AG04449 (cell line): ENCODE measurements at regions not wholly inside any gene's neighbourhood (a gene's known extent, or its start where the extent isn't known, plus 50 kb on each side); places are given as distances from the start of the nearest gene placed in this dataset.

Source experiments
- CTCF ChIA-PET: fragments of 350-600 bp; formaldehyde crosslinking; extraction: SDS; loops from one replicate; lab custom pipeline; 2021; ENCODE audit warnings: antibody characterized with exemption; lab: Yijun Ruan, JAX
- POLR2A ChIA-PET: fragments of 400-600, 350-600 bp; formaldehyde crosslinking; extraction: SDS; loops from one replicate; lab custom pipeline; 2020; ENCODE audit warnings: antibody characterized with exemption, inconsistent platforms; lab: Yijun Ruan, JAX
- DNase-seq: peaks from one replicate; pipeline ENCODE4 v3.0.0-alpha.2; 2010; ENCODE audit warnings: low read depth, low spot score
- H3K4me3 ChIP-seq: 2 replicates; pipeline ENCODE4 v1.5.1; 2011; ENCODE audit warnings: low read depth, mild to moderate bottlenecking, control low read depth, low read length
- TF ChIP-seq, protein P1 (sequence below): IDR thresholded peaks from one replicate; pipeline ENCODE4 v1.5.1; 2011; ENCODE audit warnings: mild to moderate bottlenecking, moderate library complexity, low read length, control low read depth, inconsistent platforms; ENCODE audit not compliant: insufficient read depth; ENCODE audit errors: missing control alignments

DNA sequence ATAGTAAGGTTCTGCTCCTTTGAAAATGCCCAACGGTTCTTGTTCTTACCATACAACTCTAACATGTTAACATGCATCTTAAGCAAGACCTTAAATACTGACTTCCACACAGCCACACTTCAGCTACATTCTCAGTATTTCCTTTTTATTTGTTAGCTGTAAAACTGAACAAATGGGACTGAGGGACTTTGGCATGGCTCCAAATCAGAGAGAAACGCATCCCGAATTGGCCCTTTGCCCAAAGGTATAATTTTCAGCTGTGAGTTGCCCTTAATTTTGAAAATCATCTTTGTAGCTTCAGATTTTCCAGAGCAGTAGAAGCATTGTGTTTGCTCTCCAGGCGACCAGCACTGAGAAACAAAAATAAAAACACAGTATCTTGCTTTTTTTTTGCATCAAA is 56.4 kb downstream of the NEUROD6 start:
- ChIA-PET POLR2A (no interaction called here), CTCF (no interaction called here)
- no peak overlapping the region for H3K4me3 ChIP-seq
- no peak for DNase-seq
- TF ChIP-seq, protein P1, sequence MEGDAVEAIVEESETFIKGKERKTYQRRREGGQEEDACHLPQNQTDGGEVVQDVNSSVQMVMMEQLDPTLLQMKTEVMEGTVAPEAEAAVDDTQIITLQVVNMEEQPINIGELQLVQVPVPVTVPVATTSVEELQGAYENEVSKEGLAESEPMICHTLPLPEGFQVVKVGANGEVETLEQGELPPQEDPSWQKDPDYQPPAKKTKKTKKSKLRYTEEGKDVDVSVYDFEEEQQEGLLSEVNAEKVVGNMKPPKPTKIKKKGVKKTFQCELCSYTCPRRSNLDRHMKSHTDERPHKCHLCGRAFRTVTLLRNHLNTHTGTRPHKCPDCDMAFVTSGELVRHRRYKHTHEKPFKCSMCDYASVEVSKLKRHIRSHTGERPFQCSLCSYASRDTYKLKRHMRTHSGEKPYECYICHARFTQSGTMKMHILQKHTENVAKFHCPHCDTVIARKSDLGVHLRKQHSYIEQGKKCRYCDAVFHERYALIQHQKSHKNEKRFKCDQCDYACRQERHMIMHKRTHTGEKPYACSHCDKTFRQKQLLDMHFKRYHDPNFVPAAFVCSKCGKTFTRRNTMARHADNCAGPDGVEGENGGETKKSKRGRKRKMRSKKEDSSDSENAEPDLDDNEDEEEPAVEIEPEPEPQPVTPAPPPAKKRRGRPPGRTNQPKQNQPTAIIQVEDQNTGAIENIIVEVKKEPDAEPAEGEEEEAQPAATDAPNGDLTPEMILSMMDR, result no peak

DNA sequence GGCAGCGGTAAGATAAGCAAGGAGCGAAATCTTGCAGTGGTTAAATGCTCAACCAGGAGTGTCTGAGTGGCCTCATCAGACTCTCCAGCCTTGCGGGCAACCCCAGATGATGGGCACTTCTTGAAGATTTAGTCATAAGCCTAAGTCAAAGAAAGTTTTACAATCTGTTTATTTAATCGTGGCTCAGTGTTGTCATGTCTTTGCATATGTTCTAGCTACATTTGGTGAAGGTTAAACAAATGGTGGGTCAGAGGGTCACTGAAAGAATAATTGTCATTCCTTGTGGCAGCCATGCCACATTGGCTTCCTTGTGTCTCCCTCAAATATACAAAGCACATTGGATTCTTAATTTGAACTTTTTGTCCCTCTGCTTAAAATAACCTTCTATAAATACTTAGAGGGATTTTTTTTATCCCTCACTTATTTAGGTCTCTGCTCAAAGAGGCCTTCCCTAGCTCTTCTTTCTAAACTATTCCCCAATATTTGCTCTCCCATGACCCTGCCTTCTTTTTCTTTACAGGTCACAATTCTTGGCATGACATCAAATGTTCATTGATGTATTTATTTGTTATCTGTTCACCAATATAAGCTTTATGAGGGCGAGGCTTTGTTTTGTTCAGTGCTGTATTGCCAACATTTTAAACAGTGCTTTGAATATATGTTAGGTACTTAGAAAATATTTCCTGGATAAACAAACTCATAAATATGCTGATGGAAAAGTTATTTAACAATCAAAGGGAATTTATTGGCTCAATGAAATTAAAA is 68.7 kb downstream of the NEUROD6 start:
- no peak for DNase-seq
- ChIA-PET POLR2A (no interaction called here), CTCF (no interaction called here)
- H3K4me3 ChIP-seq, result no peak overlapping the region
- TF ChIP-seq, protein P1, result no peak

DNA sequence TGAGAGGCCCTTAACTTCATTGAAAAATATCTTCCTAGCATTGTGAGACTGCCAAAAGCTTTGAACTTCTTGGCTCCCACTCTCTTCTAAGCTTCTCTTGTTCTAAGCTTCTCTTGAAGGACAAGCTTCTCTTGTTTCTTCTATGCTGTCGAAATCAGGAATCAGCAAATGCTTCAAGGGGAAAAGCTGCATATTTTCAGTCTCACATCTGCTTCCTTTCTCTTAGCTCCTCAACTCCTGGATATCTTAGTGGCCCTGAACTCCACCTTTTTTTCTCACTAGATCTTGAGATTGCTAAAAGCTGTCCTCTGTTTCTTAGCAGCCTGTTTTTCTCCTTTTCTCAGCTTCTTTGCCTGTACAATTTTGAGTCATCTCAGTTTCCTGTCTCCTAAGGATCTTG is 73.0 kb downstream of the NEUROD6 start:
- POLR2A ChIA-PET, result no interaction called here
- CTCF ChIA-PET, result no interaction called here
- H3K4me3 ChIP-seq, result no peak overlapping the region
- no peak for DNase-seq
- TF ChIP-seq, protein P1, result no peak

DNA sequence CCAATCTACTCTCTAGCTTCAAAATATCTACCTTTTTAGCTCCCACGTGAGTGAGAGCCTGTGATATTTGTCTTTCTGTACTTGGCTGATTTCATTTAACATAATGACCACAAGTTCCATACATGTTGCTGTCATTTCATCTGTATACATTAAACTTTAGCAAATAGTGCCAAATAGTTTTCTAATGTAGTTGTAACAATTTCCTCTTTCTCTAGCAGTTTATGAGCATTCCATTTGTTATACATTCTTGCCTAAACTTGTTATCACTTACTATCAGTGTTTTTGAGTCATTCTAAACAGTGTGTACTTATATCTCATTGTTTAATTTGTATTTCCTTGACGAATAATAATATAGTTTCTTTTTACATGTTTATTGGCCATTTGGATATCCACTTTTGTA is 77.2 kb downstream of the NEUROD6 start:
- DNase-seq, result no peak
- TF ChIP-seq, protein P1, result no peak
- no peak overlapping the region for H3K4me3 ChIP-seq
- ChIA-PET POLR2A (no interaction called here), CTCF (no interaction called here)

DNA sequence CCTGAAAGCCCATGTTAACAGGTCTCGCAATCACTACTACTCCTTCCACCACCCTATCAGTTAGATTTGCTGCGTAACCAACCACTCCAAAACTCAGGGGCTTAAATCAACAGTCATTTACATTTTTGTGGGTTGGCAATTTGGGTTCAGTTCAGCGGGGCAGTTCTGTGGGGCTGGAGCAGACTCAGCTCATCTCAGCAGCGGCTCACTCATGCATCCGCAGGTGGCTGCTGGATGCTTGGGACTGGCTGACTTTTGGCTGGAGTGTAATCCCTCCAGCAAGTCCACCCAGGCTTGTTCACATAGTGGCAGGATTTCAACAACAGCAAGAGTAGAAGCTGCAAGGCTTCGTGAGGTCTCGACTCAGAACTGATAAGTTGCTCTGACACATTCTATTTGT is 79.2 kb downstream of the NEUROD6 start:
- CTCF ChIA-PET, result no interaction called here
- no peak for DNase-seq
- TF ChIP-seq, protein P1, result no peak
- POLR2A ChIA-PET, result no interaction called here
- H3K4me3 ChIP-seq, result no peak overlapping the region

DNA sequence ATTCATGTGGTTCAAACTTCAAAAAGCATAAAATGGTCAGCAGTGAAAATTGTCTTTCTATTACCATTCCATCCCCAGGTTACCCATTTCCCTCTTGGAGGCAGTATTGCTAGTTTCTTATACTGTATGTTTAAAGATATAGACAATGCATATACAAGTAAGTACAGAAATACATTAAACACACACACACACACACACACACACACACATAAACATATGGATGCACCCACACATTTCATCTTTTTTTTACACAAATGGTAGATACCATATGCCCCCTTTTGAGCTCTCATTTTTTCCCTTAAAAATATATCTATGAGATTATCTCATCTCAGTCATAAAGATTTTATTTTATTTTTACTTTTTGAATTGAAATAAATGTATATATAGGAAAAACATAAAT is 79.7 kb downstream of the NEUROD6 start:
- TF ChIP-seq, protein P1, result no peak
- CTCF ChIA-PET, result no interaction called here

More for the DNA sequence above, 79.7 kb downstream of the NEUROD6 start:
- POLR2A ChIA-PET, result no interaction called here
- no peak for DNase-seq
- H3K4me3 ChIP-seq, result no peak overlapping the region
